HL-60 (cell line): ENCODE measurements at regions not wholly inside any gene's neighbourhood (a gene's known extent, or its start where the extent isn't known, plus 50 kb on each side); places are given as distances from the start of the nearest gene placed in this dataset.

Experiments used
- DNase-seq, 2 experiments: peaks; one replicate each; pipeline ENCODE4 v3.0.0-alpha.2; 2010 to 2020; ENCODE audit warnings: low read depth in 1 of 2, low spot score in 1 of 2
- H3K27ac ChIP-seq: fragments of 250-450 bp; sonication (Bioruptor Pico); replicated peaks from 2 replicates; pipeline ENCODE4 v1.5.1; 2020; ENCODE audit warnings: mild to moderate bottlenecking, moderate library complexity
- H3K27me3 ChIP-seq: fragments of 250-450 bp; sonication (Bioruptor Pico); 2 replicates; pipeline ENCODE4 v1.5.1; 2021; ENCODE audit warnings: mild to moderate bottlenecking, moderate library complexity; ENCODE audit not compliant: insufficient read depth, poor library complexity, severe bottlenecking
- H3K4me3 ChIP-seq: replicated peaks from 2 replicates; pipeline ENCODE4 v1.5.1; 2011; ENCODE audit warnings: mild to moderate bottlenecking, control low read depth, low read length; ENCODE audit not compliant: insufficient read depth
- CTCF ChIP-seq: IDR thresholded peaks from one replicate; pipeline ENCODE4 v1.5.1; 2011; ENCODE audit warnings: low read length, control low read depth, inconsistent platforms; ENCODE audit not compliant: insufficient read depth
- GABPA ChIP-seq: IDR thresholded peaks from 2 replicates; pipeline ENCODE4 v1.6.1; 2012; ENCODE audit warnings: low read depth
- POLR2AphosphoS5 ChIP-seq: IDR thresholded peaks from 2 replicates; pipeline ENCODE4 v1.6.1; 2012; ENCODE audit warnings: low read depth
- REST ChIP-seq: IDR thresholded peaks from 2 replicates; pipeline ENCODE4 v1.6.1; 2012; ENCODE audit warnings: low read depth; ENCODE audit not compliant: insufficient replicate concordance
- SPI1 ChIP-seq: IDR thresholded peaks from 2 replicates; pipeline ENCODE4 v1.6.1; 2012; ENCODE audit warnings: low read depth, mild to moderate bottlenecking, borderline replicate concordance

GRCh38 chr9:75531588-75531987 lies 358.9 kb upstream of the PCSK5 start:
- Histone ChIP-seq H3K27ac (no peak overlapping the region), H3K27me3 (no peaks in the 10 kb centered on the region), H3K4me3 (no peak overlapping the region)
- no peak for DNase-seq
- no peak for TF ChIP-seq GABPA
- TF ChIP-seq REST, result no peak
- no peak for TF ChIP-seq POLR2AphosphoS5
- no peak for TF ChIP-seq CTCF
- no peak for TF ChIP-seq SPI1

GRCh38 chr9:75532233-75533050 lies 358.0 kb upstream of the PCSK5 start:
- no peaks in the 10 kb centered on the region for H3K27me3 ChIP-seq
- H3K4me3 ChIP-seq, result no peak overlapping the region
- no peak for TF ChIP-seq GABPA
- H3K27ac ChIP-seq, result no peak overlapping the region
- DNase-seq, result no peak

- no peaks in the 10 kb centered on the region for H3K27me3 ChIP-seq
- no peak overlapping the region for H3K27ac ChIP-seq
- DNase-seq, result no peak
- H3K4me3 ChIP-seq, result no peak overlapping the region
- no peak for TF ChIP-seq GABPA
Observed at GRCh38 chr9:75539523-75539922, 350.9 kb upstream of the PCSK5 start.

GRCh38 chr9:75540185-75540584 lies 350.3 kb upstream of the PCSK5 start:
- no peak overlapping the region for H3K4me3 ChIP-seq
- DNase-seq, result no peak
- TF ChIP-seq CTCF (no peak), GABPA (no peak), REST (no peak), SPI1 (no peak), POLR2AphosphoS5 (no peak)
- no peak overlapping the region for H3K27ac ChIP-seq
- no peaks in the 10 kb centered on the region for H3K27me3 ChIP-seq

- H3K4me3 ChIP-seq, result no peak overlapping the region
- TF ChIP-seq POLR2AphosphoS5 (no peak), CTCF (no peak), SPI1 (no peak)
- H3K27me3 ChIP-seq, result no peaks in the 10 kb centered on the region
- H3K27ac ChIP-seq, result no peak overlapping the region
- no peak for DNase-seq
Observed at GRCh38 chr9:75541734-75542133, 348.7 kb upstream of the PCSK5 start.
